Suprapubic skin (tissue), 4 donors: ENCODE measurements at regions not wholly inside any gene's neighbourhood (a gene's known extent, or its start where the extent isn't known, plus 50 kb on each side); places are given as distances from the start of the nearest gene placed in this dataset.

Experiments used
- CTCF ChIP-seq, 2 donors: fragments of 200-600 bp in 1 of 2; fragments of 450-650 bp in 1 of 2; sonication (generic) in 1 of 2; IDR thresholded peaks; one replicate each; pipeline ENCODE4 v1.5.1; 2016 to 2019; ENCODE audit warnings: antibody characterized with exemption in 2 of 2, mild to moderate bottlenecking in 1 of 2, moderate library complexity in 1 of 2
- EP300 ChIP-seq: sonication (generic); formaldehyde crosslinking; IDR thresholded peaks from one replicate; pipeline ENCODE4 v1.6.1; 2017; ENCODE audit warnings: antibody characterized with exemption
- POLR2A ChIP-seq, 2 donors: fragments of 450-650 bp; IDR thresholded peaks; one replicate each; pipeline ENCODE4 v1.6.1; 2017; ENCODE audit warnings: antibody characterized with exemption in 2 of 2, mild to moderate bottlenecking in 2 of 2, moderate library complexity in 2 of 2
- POLR2AphosphoS5 ChIP-seq, 3 donors: sonication (generic); formaldehyde crosslinking; IDR thresholded peaks; one replicate each; pipeline ENCODE4 v1.6.1; 2017; ENCODE audit warnings: antibody characterized with exemption in 3 of 3

GRCh38 chr4:18535948-18536347 lies 514.4 kb upstream of the LCORL start:
- no peak for TF ChIP-seq POLR2AphosphoS5 (IDR thresholded peaks at IDR 0.05)
- no peak for TF ChIP-seq CTCF (IDR thresholded peaks at IDR 0.05)
- no peak for TF ChIP-seq POLR2A (IDR thresholded peaks at IDR 0.05)
- no peak for TF ChIP-seq EP300
